MCF 10A (cell line): ENCODE measurements at regions not wholly inside any gene's neighbourhood (a gene's known extent, or its start where the extent isn't known, plus 50 kb on each side); places are given as distances from the start of the nearest gene placed in this dataset.

Experiments used
- BruUV-seq: library from RNA; stranded (reverse); fragments of 400-500 nt; replicated peaks from 2 replicates; lab custom pipeline; 2021; lab: Mats Ljungman, UMichigan
- CTCF ChIA-PET: fragments of 300-600 bp; sonication (Branson Sonifier 250); formaldehyde crosslinking; extraction: SDS; loops from one replicate; lab custom pipeline; 2021; ENCODE audit warnings: antibody characterized with exemption, inconsistent platforms; lab: Yijun Ruan, JAX
- POLR2A ChIA-PET: fragments of 300-600, 350-650 bp; sonication (Branson Sonifier 250); formaldehyde crosslinking; extraction: SDS; loops from one replicate; lab custom pipeline; 2020; ENCODE audit warnings: antibody characterized with exemption, inconsistent platforms; lab: Yijun Ruan, JAX
- DNase-seq: peaks from one replicate; pipeline ENCODE4 v3.0.0-alpha.2; 2018; ENCODE audit not compliant: unreplicated experiment
- H3K27ac Mint-ChIP-seq: one replicate; pipeline ENCODE4 v1.8.0; 2022; ENCODE audit warnings: mild to moderate bottlenecking, low read depth, mixed read lengths; ENCODE audit not compliant: unreplicated experiment
- H3K27me3 Mint-ChIP-seq: one replicate; pipeline ENCODE4 v1.8.0; 2022; ENCODE audit warnings: mixed read lengths; ENCODE audit not compliant: insufficient read depth, unreplicated experiment
- H3K36me3 Mint-ChIP-seq: one replicate; pipeline ENCODE4 v1.8.0; 2022; ENCODE audit warnings: mild to moderate bottlenecking, moderate library complexity, mixed read lengths; ENCODE audit not compliant: insufficient read depth, unreplicated experiment
- H3K4me1 Mint-ChIP-seq: one replicate; pipeline ENCODE4 v1.8.0; 2022; ENCODE audit warnings: mixed read lengths; ENCODE audit not compliant: insufficient read depth, unreplicated experiment
- H3K4me3 Mint-ChIP-seq: one replicate; pipeline ENCODE4 v1.8.0; 2022; ENCODE audit warnings: mild to moderate bottlenecking, moderate library complexity, mixed read lengths; ENCODE audit not compliant: unreplicated experiment
- H3K9me3 Mint-ChIP-seq: one replicate; pipeline ENCODE4 v1.8.0; 2022; ENCODE audit warnings: mixed read lengths; ENCODE audit not compliant: unreplicated experiment
- CTCF ChIP-seq: fragments of 200-600 bp; IDR thresholded peaks from one replicate; pipeline ENCODE4 v1.8.0; 2022; ENCODE audit warnings: antibody characterized with exemption, mild to moderate bottlenecking; ENCODE audit not compliant: unreplicated experiment
- intact Hi-C: fragments of 100-400 bp; cut with micrococcal nuclease; formaldehyde crosslinking; loops from 2 replicates; pipeline ENCODE4 v1.14.1; 2022

- Mint-ChIP-seq H3K9me3 (no peaks in the 10 kb centered on the region), H3K27ac (peak overlapping the region; percentile 71), H3K4me1 (peaks cover 24% of the 10 kb centered on the region), H3K27me3 (no peaks in the 10 kb centered on the region), H3K36me3 (no peaks in the 10 kb centered on the region), H3K4me3 (peak overlapping the region; percentile 20)
- TF ChIP-seq CTCF, result no peak
- intact Hi-C loops, result no loop called here
- ChIA-PET CTCF (interaction anchor here (0.7 to 0.8 kb wide), 2 partner anchors 12 to 120 kb away, joined by 3 read pairs; no protein-coding TSS in a partner anchor), POLR2A (interaction anchor here (0.8 kb wide), 1 partner anchor 11 kb away, joined by 3 read pairs; no protein-coding TSS in a partner anchor)
- peak; percentile 33 for DNase-seq
- BruUV-seq, result no TSS peak
Measured at GRCh38 chr12:24034160-24034559, 84.7 kb upstream of the SOX5 start.

GRCh38 chr12:24027352-24027751, 77.9 kb upstream of the SOX5 start:
- no TSS peak for BruUV-seq
- no peaks in the 10 kb centered on the region for H3K36me3 Mint-ChIP-seq
- no peak for TF ChIP-seq CTCF
- no peak overlapping the region for H3K27ac Mint-ChIP-seq
- DNase-seq, result no peak
- H3K27me3 Mint-ChIP-seq, result no peaks in the 10 kb centered on the region
- intact Hi-C loops, result no loop called here
- POLR2A ChIA-PET, result interaction anchor here (0.6 kb wide), 1 partner anchor 824 kb away, joined by 3 read pairs; no protein-coding TSS in a partner anchor
- CTCF ChIA-PET, result no interaction called here
- H3K9me3 Mint-ChIP-seq, result no peaks in the 10 kb centered on the region
- no peak overlapping the region for H3K4me3 Mint-ChIP-seq
- peaks cover 5% of the 10 kb centered on the region for H3K4me1 Mint-ChIP-seq

GRCh38 chr12:24025153-24025798, 75.8 kb upstream of the SOX5 start:
- BruUV-seq, result no TSS peak
- no peaks in the 10 kb centered on the region for H3K9me3 Mint-ChIP-seq
- H3K27ac Mint-ChIP-seq, result no peak overlapping the region
- H3K27me3 Mint-ChIP-seq, result no peaks in the 10 kb centered on the region
- no peak overlapping the region for H3K4me3 Mint-ChIP-seq
- H3K4me1 Mint-ChIP-seq, result peaks cover 5% of the 10 kb centered on the region
- ChIA-PET CTCF (interaction anchor here (0.6 kb wide), 2 partner anchors 12 to 511 kb away, joined by 3 read pairs; no protein-coding TSS in a partner anchor), POLR2A (no interaction called here)
- intact Hi-C loops, result no loop called here
- peak; percentile 17 for TF ChIP-seq CTCF
- DNase-seq, result peak; percentile 13
- H3K36me3 Mint-ChIP-seq, result no peaks in the 10 kb centered on the region

- BruUV-seq, result no TSS peak
- intact Hi-C loops, result no loop called here
Measured at GRCh38 chr12:24023081-24023480, 73.6 kb upstream of the SOX5 start.

More at GRCh38 chr12:24023081-24023480, 73.6 kb upstream of the SOX5 start:
- Mint-ChIP-seq H3K27me3 (no peaks in the 10 kb centered on the region), H3K9me3 (no peaks in the 10 kb centered on the region), H3K4me1 (peaks cover 5% of the 10 kb centered on the region), H3K36me3 (no peaks in the 10 kb centered on the region), H3K27ac (no peak overlapping the region), H3K4me3 (no peak overlapping the region)
- ChIA-PET CTCF (no interaction called here), POLR2A (no interaction called here)
- TF ChIP-seq CTCF, result no peak
- DNase-seq, result no peak
